Neural cell (in vitro differentiated cells): ENCODE measurements at regions not wholly inside any gene's neighbourhood (a gene's known extent, or its start where the extent isn't known, plus 50 kb on each side); places are given as distances from the start of the nearest gene placed in this dataset.

Experiments
- H2AFZ ChIP-seq: fragments of 200-600, 300-800 bp; sonication (generic), shearing (Covaris generic); 2 replicates; pipeline ENCODE4 v1.6.0; 2014; ENCODE audit warnings: low read depth, mild to moderate bottlenecking, antibody characterized with exemption, low read length, moderate library complexity
- H3F3A ChIP-seq: fragments of 200-600 bp; shearing (Covaris generic); 2 replicates; pipeline ENCODE4 v1.6.1; 2016; ENCODE audit warnings: mild to moderate bottlenecking, moderate library complexity, mixed read lengths, antibody characterized with exemption, low read length; ENCODE audit not compliant: insufficient read depth, poor library complexity, severe bottlenecking
- H3K27ac ChIP-seq: fragments of 200-600, 300-800 bp; sonication (generic), shearing (Covaris generic); 2 replicates; pipeline ENCODE4 v1.5.1; 2014; ENCODE audit warnings: mild to moderate bottlenecking, low read length, moderate library complexity
- H3K27me3 ChIP-seq: fragments of 300-800, 200-600 bp; sonication (generic), shearing (Covaris generic); 2 replicates; pipeline ENCODE4 v1.6.0; 2014; ENCODE audit warnings: mild to moderate bottlenecking, low read depth, low read length, moderate library complexity; ENCODE audit not compliant: insufficient read depth
- H3K36me3 ChIP-seq: fragments of 300-800, 200-600 bp; sonication (generic), shearing (Covaris generic); 2 replicates; pipeline ENCODE4 v1.5.1; 2014; ENCODE audit warnings: mild to moderate bottlenecking, antibody characterized with exemption, low read length, moderate library complexity; ENCODE audit not compliant: insufficient read depth
- H3K4me2 ChIP-seq: fragments of 300-800, 200-600 bp; sonication (generic), shearing (Covaris generic); 2 replicates; pipeline ENCODE4 v1.6.0; 2014; ENCODE audit warnings: mild to moderate bottlenecking, low read length
- H3K4me3 ChIP-seq: fragments of 300-800, 200-600 bp; sonication (generic), shearing (Covaris generic); 2 replicates; pipeline ENCODE4 v1.5.1; 2014; ENCODE audit warnings: mild to moderate bottlenecking, low read length, moderate library complexity
- H3K79me2 ChIP-seq: fragments of 200-600 bp; shearing (Covaris generic); replicated peaks from 2 replicates; pipeline ENCODE4 v1.6.0; 2014; ENCODE audit warnings: mild to moderate bottlenecking, low read length, moderate library complexity; ENCODE audit not compliant: insufficient read depth
- H3K9ac ChIP-seq: fragments of 300-800, 200-600 bp; sonication (generic), shearing (Covaris generic); 2 replicates; pipeline ENCODE4 v1.6.1; 2016; ENCODE audit warnings: mild to moderate bottlenecking, low read length, mixed read lengths
- H3K9me2 ChIP-seq: fragments of 200-600 bp; shearing (Covaris generic); 2 replicates; pipeline ENCODE4 v1.6.1; 2016; ENCODE audit warnings: mild to moderate bottlenecking, low read length, mixed read lengths; ENCODE audit not compliant: insufficient read depth
- H3K9me3 ChIP-seq: fragments of 200-600, 300-800 bp; sonication (generic), shearing (Covaris generic); 2 replicates; pipeline ENCODE4 v1.6.1; 2016; ENCODE audit warnings: mild to moderate bottlenecking, mixed run types, low read length, moderate library complexity, mixed read lengths
- H4K20me1 ChIP-seq: fragments of 200-600 bp; shearing (Covaris generic); 2 replicates; pipeline ENCODE4 v1.6.1; 2016; ENCODE audit warnings: mild to moderate bottlenecking, mixed run types; ENCODE audit not compliant: insufficient read depth
- EP300 ChIP-seq: fragments of 450-650 bp; conservative IDR thresholded peaks from 2 replicates; pipeline ENCODE4 v1.6.1; 2014; ENCODE audit warnings: antibody characterized with exemption, mild to moderate bottlenecking, moderate library complexity; ENCODE audit not compliant: poor library complexity, severe bottlenecking
- EZH2 ChIP-seq: fragments of 200-600, 300-800 bp; shearing (Covaris generic), sonication (generic); IDR thresholded peaks from 2 replicates; pipeline ENCODE4 v1.6.1; 2014; ENCODE audit warnings: antibody characterized with exemption, low read length, borderline replicate concordance, mild to moderate bottlenecking; ENCODE audit not compliant: insufficient read depth, poor library complexity, severe bottlenecking
- MXI1 ChIP-seq: fragments of 450-650 bp; conservative IDR thresholded peaks from 2 replicates; pipeline ENCODE4 v1.6.1; 2014; ENCODE audit warnings: antibody characterized with exemption, mild to moderate bottlenecking; ENCODE audit not compliant: poor library complexity, severe bottlenecking
- POLR2AphosphoS5 ChIP-seq: IDR thresholded peaks from 2 replicates; pipeline ENCODE4 v1.6.1; 2012
- RAD21 ChIP-seq: fragments of 450-650 bp; conservative IDR thresholded peaks from 2 replicates; pipeline ENCODE4 v1.6.1; 2014; ENCODE audit warnings: antibody characterized with exemption, mild to moderate bottlenecking, moderate library complexity
- SMC3 ChIP-seq: fragments of 450-650 bp; conservative IDR thresholded peaks from 2 replicates; pipeline ENCODE4 v1.6.1; 2014; ENCODE audit warnings: antibody characterized with exemption, mild to moderate bottlenecking, moderate library complexity; ENCODE audit not compliant: poor library complexity
- TAF1 ChIP-seq: IDR thresholded peaks from 2 replicates; pipeline ENCODE4 v1.6.1; 2012; ENCODE audit warnings: low read depth
- TF ChIP-seq, protein P1 (sequence below): IDR thresholded peaks from 2 replicates; pipeline ENCODE4 v1.6.1; 2012; ENCODE audit warnings: borderline replicate concordance
- TF ChIP-seq, protein P2 (sequence below): fragments of 450-650 bp; IDR thresholded peaks from 2 replicates; pipeline ENCODE4 v1.5.1; 2014; ENCODE audit warnings: antibody characterized with exemption, mild to moderate bottlenecking, moderate library complexity; ENCODE audit not compliant: poor library complexity, severe bottlenecking

DNA sequence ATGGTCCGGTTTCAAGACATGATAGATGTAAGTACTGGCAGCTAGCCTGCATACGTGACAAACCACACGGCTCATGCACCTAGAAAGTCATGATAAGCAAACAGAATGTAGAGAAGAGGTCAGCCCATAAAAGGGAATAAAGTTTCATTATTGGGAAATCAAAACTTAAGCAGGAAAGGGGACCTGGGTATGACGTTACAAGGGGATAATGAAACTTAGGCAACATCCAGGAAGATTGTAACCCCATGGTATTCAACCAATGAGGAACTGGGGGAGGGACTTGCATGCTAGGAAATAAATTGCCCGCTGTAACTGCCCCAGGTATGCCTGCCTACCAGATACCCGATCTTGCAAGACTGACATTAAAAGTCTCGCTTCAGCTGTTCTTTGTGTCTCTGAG is 1679.0 kb downstream of the SUCLG1 start:
- Histone ChIP-seq H3K9me3 (no peaks in the 10 kb centered on the region), H4K20me1 (no peaks in the 10 kb centered on the region), H3K4me2 (no peak overlapping the region), H3K27me3 (no peaks in the 10 kb centered on the region), H3K9ac (no peak overlapping the region), H3K9me2 (no peaks in the 10 kb centered on the region), H3K36me3 (no peaks in the 10 kb centered on the region), H2AFZ (no peak overlapping the region), H3K79me2 (no peaks in the 10 kb centered on the region), H3F3A (no peaks in the 10 kb centered on the region), H3K4me3 (no peak overlapping the region), H3K27ac (no peak overlapping the region)
- no peak for TF ChIP-seq MXI1
- no peak for TF ChIP-seq POLR2AphosphoS5
- no peak for TF ChIP-seq TAF1
- no peak for TF ChIP-seq EP300
- TF ChIP-seq, protein P1, sequence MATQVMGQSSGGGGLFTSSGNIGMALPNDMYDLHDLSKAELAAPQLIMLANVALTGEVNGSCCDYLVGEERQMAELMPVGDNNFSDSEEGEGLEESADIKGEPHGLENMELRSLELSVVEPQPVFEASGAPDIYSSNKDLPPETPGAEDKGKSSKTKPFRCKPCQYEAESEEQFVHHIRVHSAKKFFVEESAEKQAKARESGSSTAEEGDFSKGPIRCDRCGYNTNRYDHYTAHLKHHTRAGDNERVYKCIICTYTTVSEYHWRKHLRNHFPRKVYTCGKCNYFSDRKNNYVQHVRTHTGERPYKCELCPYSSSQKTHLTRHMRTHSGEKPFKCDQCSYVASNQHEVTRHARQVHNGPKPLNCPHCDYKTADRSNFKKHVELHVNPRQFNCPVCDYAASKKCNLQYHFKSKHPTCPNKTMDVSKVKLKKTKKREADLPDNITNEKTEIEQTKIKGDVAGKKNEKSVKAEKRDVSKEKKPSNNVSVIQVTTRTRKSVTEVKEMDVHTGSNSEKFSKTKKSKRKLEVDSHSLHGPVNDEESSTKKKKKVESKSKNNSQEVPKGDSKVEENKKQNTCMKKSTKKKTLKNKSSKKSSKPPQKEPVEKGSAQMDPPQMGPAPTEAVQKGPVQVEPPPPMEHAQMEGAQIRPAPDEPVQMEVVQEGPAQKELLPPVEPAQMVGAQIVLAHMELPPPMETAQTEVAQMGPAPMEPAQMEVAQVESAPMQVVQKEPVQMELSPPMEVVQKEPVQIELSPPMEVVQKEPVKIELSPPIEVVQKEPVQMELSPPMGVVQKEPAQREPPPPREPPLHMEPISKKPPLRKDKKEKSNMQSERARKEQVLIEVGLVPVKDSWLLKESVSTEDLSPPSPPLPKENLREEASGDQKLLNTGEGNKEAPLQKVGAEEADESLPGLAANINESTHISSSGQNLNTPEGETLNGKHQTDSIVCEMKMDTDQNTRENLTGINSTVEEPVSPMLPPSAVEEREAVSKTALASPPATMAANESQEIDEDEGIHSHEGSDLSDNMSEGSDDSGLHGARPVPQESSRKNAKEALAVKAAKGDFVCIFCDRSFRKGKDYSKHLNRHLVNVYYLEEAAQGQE: no peak
- no peak for TF ChIP-seq SMC3
- TF ChIP-seq EZH2: no peak
- TF ChIP-seq, protein P2, sequence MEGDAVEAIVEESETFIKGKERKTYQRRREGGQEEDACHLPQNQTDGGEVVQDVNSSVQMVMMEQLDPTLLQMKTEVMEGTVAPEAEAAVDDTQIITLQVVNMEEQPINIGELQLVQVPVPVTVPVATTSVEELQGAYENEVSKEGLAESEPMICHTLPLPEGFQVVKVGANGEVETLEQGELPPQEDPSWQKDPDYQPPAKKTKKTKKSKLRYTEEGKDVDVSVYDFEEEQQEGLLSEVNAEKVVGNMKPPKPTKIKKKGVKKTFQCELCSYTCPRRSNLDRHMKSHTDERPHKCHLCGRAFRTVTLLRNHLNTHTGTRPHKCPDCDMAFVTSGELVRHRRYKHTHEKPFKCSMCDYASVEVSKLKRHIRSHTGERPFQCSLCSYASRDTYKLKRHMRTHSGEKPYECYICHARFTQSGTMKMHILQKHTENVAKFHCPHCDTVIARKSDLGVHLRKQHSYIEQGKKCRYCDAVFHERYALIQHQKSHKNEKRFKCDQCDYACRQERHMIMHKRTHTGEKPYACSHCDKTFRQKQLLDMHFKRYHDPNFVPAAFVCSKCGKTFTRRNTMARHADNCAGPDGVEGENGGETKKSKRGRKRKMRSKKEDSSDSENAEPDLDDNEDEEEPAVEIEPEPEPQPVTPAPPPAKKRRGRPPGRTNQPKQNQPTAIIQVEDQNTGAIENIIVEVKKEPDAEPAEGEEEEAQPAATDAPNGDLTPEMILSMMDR: no peak
- no peak for TF ChIP-seq RAD21

GRCh38 chr2:82752396-82752795 is 1706.7 kb downstream of the SUCLG1 start:
- no peaks in the 10 kb centered on the region for H3K79me2 ChIP-seq
- no peak overlapping the region for H3K27ac ChIP-seq
- no peak overlapping the region for H3K4me3 ChIP-seq
- no peaks in the 10 kb centered on the region for H3K27me3 ChIP-seq
- H3K9me3 ChIP-seq: no peaks in the 10 kb centered on the region
- H4K20me1 ChIP-seq: no peaks in the 10 kb centered on the region
- TF ChIP-seq EP300 (no peak), RAD21 (no peak), POLR2AphosphoS5 (no peak), SMC3 (no peak), MXI1 (no peak), EZH2 (no peak), TAF1 (no peak)
- TF ChIP-seq, protein P2: no peak
- TF ChIP-seq, protein P1: no peak
- no peak overlapping the region for H3K4me2 ChIP-seq
- no peaks in the 10 kb centered on the region for H3K9me2 ChIP-seq
- H3K36me3 ChIP-seq: no peaks in the 10 kb centered on the region
- H3F3A ChIP-seq: no peaks in the 10 kb centered on the region
- no peak overlapping the region for H2AFZ ChIP-seq
- H3K9ac ChIP-seq: no peak overlapping the region
